ENCODE measurements at regions not wholly inside any gene's neighbourhood (a gene's known extent, or its start where the extent isn't known, plus 50 kb on each side); places are given as distances from the start of the nearest gene placed in this dataset.

DNA sequence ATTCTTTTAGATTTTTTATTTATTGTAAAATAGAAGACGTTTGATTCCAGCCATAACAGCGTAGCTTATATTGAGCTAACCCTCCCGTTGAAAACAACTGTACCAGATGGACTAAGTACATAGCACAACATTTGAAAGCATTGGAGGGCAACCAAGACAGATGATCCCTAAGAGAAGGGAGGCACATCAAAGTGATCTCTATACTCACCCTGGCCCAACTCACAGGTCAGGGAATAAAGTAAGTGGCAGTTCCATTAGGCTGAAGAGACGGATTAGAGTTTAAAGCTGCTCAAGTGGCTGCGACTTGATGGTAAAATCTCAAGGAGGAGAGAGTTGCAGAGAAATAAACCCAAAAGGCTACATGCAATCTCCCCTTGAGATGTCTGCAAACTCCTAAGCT is 65.1 kb upstream of the ITM2B start:
- TF ChIP-seq ZBTB7A (tag by site-specific recombination; IDR thresholded peaks at IDR 0.05; ENCODE audit: low read depth), result no peak
- no peak for TF ChIP-seq MYNN (tag by site-specific recombination; IDR thresholded peaks at IDR 0.05; ENCODE audit: borderline replicate concordance)
- TF ChIP-seq ZBTB21 (tag by site-specific recombination; IDR thresholded peaks at IDR 0.05), result no peak
- TF ChIP-seq CTCF (tag by site-specific recombination; IDR thresholded peaks at IDR 0.05), result no peak
- TF ChIP-seq ZNF248 (tag by site-specific recombination; IDR thresholded peaks at IDR 0.05), result no peak
- no peak for TF ChIP-seq ZNF280D (tag by site-specific recombination; IDR thresholded peaks at IDR 0.05)
- no peak for TF ChIP-seq ZNF24 (tag by site-specific recombination; IDR thresholded peaks at IDR 0.05)
- no peak for TF ChIP-seq ZNF274 (IDR thresholded peaks at IDR 0.05; ENCODE audit: low read length)
- no peak for TF ChIP-seq ZNF274 (tag by site-specific recombination; IDR thresholded peaks at IDR 0.05; ENCODE audit: borderline replicate concordance)
- TF ChIP-seq ZNF302 (tag by site-specific recombination; IDR thresholded peaks at IDR 0.05; ENCODE audit: low read depth), result no peak
- TF ChIP-seq ZNF600 (tag by site-specific recombination; IDR thresholded peaks at IDR 0.05), result no peak
- TF ChIP-seq ZSCAN16 (tag by site-specific recombination; IDR thresholded peaks at IDR 0.05), result no peak
- TF ChIP-seq ZNF416 (tag by site-specific recombination; IDR thresholded peaks at IDR 0.05), result no peak
- no peak for TF ChIP-seq PRDM1 (tag by site-specific recombination; IDR thresholded peaks at IDR 0.05)

Data from HEK293 (cell line).